Activated naive CD4-positive, alpha-beta T cell treated with Interleukin-2 at 50 U/mL for 16 hours (primary cell): ENCODE measurements at regions not wholly inside any gene's neighbourhood (a gene's known extent, or its start where the extent isn't known, plus 50 kb on each side); places are given as distances from the start of the nearest gene placed in this dataset.
"Not testable (repeated sequence)": the region's sequence is repeated elsewhere in the genome, so short reads cannot be mapped to it uniquely, and the experiment has no call there.

ENCODE experiments used
- DNase-seq: peaks from one replicate; pipeline ENCODE4 v3.0.0-alpha.2; 2020

- DNase-seq: no peak
Observed at GRCh38 chr7:36040679-36041078, 112.4 kb upstream of the EEPD1 start.

- DNase-seq: no peak
Observed at GRCh38 chr7:36044101-36044892, 108.8 kb upstream of the EEPD1 start.

GRCh38 chr7:36045326-36045725 lies 107.7 kb upstream of the EEPD1 start:
- DNase-seq: no peak

GRCh38 chr7:36045830-36046341 lies 107.2 kb upstream of the EEPD1 start:
- no peak for DNase-seq

- no peak for DNase-seq
Observed at GRCh38 chr7:36047091-36047658, 105.9 kb upstream of the EEPD1 start.

- no peak for DNase-seq
Observed at GRCh38 chr7:36048141-36048901, 104.7 kb upstream of the EEPD1 start.

GRCh38 chr7:36048902-36049240 lies 104.2 kb upstream of the EEPD1 start:
- DNase-seq: no peak

- no peak for DNase-seq
Observed at GRCh38 chr7:36051501-36051900, 101.6 kb upstream of the EEPD1 start.

- no peak for DNase-seq
Observed at GRCh38 chr7:36053589-36053988, 99.5 kb upstream of the EEPD1 start.

- no peak for DNase-seq
Observed at GRCh38 chr7:36054637-36055036, 98.4 kb upstream of the EEPD1 start.

- no peak for DNase-seq
Observed at GRCh38 chr7:36055207-36055606, 97.8 kb upstream of the EEPD1 start.

GRCh38 chr7:36057323-36057722 lies 95.7 kb upstream of the EEPD1 start:
- no peak for DNase-seq

- no peak for DNase-seq
Observed at GRCh38 chr7:36058020-36058592, 94.9 kb upstream of the EEPD1 start.

GRCh38 chr7:36060388-36060787 lies 92.7 kb upstream of the EEPD1 start:
- DNase-seq: not testable (repeated sequence)

GRCh38 chr7:36062154-36062815 lies 90.8 kb upstream of the EEPD1 start:
- DNase-seq: no peak

- DNase-seq: no peak
Observed at GRCh38 chr7:36064676-36065075, 88.4 kb upstream of the EEPD1 start.

- not testable (repeated sequence) for DNase-seq
Observed at GRCh38 chr7:36065563-36066342, 87.3 kb upstream of the EEPD1 start.

GRCh38 chr7:36066343-36066664 lies 86.8 kb upstream of the EEPD1 start:
- DNase-seq: no peak

- DNase-seq: no peak
Observed at GRCh38 chr7:36070230-36070629, 82.8 kb upstream of the EEPD1 start.

GRCh38 chr7:36071605-36072004 lies 81.4 kb upstream of the EEPD1 start:
- no peak for DNase-seq

- no peak for DNase-seq
Observed at GRCh38 chr7:36072620-36073019, 80.4 kb upstream of the EEPD1 start.

GRCh38 chr7:36075561-36075960 lies 77.5 kb upstream of the EEPD1 start:
- DNase-seq: no peak
